AG10803 (cell line): ENCODE measurements at regions not wholly inside any gene's neighbourhood (a gene's known extent, or its start where the extent isn't known, plus 50 kb on each side); places are given as distances from the start of the nearest gene placed in this dataset.
A peak's percentile ranks its signal among the peaks of the same experiment; 100 is the strongest.

Experiments used
- DNase-seq: peaks from one replicate; pipeline ENCODE4 v3.0.0; 2010; ENCODE audit warnings: low read depth
- H3K4me3 ChIP-seq: 2 replicates; pipeline ENCODE4 v1.5.1; 2011; ENCODE audit warnings: mild to moderate bottlenecking, low read length, control low read depth
- CTCF ChIP-seq: conservative IDR thresholded peaks from 2 replicates; pipeline ENCODE4 v1.5.1; 2011; ENCODE audit warnings: mild to moderate bottlenecking, low read length, control low read depth, inconsistent platforms

- DNase-seq, result no peak
- TF ChIP-seq CTCF, result no peak
- no peak overlapping the region for H3K4me3 ChIP-seq
These were observed 162.9 kb upstream of the CEP162 start for GRCh38 chr6:84390334-84390733.

- no peak for TF ChIP-seq CTCF
- no peak overlapping the region for H3K4me3 ChIP-seq
- no peak for DNase-seq
These were observed 151.7 kb upstream of the CEP162 start for GRCh38 chr6:84379142-84379541.

- no peak overlapping the region for H3K4me3 ChIP-seq
- DNase-seq, result no peak
- TF ChIP-seq CTCF, result no peak
These were observed 144.8 kb upstream of the CEP162 start for GRCh38 chr6:84372290-84372689.

GRCh38 chr6:84371681-84372080 lies 144.2 kb upstream of the CEP162 start:
- DNase-seq, result no peak
- TF ChIP-seq CTCF, result no peak
- H3K4me3 ChIP-seq, result no peak overlapping the region

- no peak for TF ChIP-seq CTCF
These were observed 134.9 kb upstream of the CEP162 start for GRCh38 chr6:84362193-84362821.

GRCh38 chr6:84361372-84362192 lies 134.1 kb upstream of the CEP162 start:
- no peak for TF ChIP-seq CTCF
- peak; percentile 4 for DNase-seq
- H3K4me3 ChIP-seq, result no peak overlapping the region

More at GRCh38 chr6:84362193-84362821, 134.9 kb upstream of the CEP162 start:
- H3K4me3 ChIP-seq, result no peak overlapping the region
- DNase-seq, result no peak

GRCh38 chr6:84360039-84360438 lies 132.6 kb upstream of the CEP162 start:
- DNase-seq, result no peak
- no peak overlapping the region for H3K4me3 ChIP-seq
- no peak for TF ChIP-seq CTCF
